Liver (tissue), 8 donors: ENCODE measurements at regions not wholly inside any gene's neighbourhood (a gene's known extent, or its start where the extent isn't known, plus 50 kb on each side); places are given as distances from the start of the nearest gene placed in this dataset.

Experiments
- DNase-seq: peaks from one replicate; pipeline ENCODE4 v3.0.0-alpha.2; 2017; ENCODE audit warnings: low spot score
- H3K27ac ChIP-seq, 2 donors: one replicate each; pipeline ENCODE4 v1.7.0; 2013; ENCODE audit warnings: inconsistent platforms in 2 of 2, low read length in 2 of 2, control low read depth in 1 of 2, low read depth in 1 of 2, mild to moderate bottlenecking in 1 of 2
- H3K27me3 ChIP-seq, 4 donors: one replicate each; pipeline versions ENCODE4 v1.6.1 to v1.7.0; 2013; ENCODE audit warnings: low read length in 3 of 4, inconsistent platforms in 1 of 4, mild to moderate bottlenecking in 1 of 4, moderate library complexity in 1 of 4; ENCODE audit not compliant: control insufficient read depth in 4 of 4, insufficient read depth in 4 of 4
- H3K36me3 ChIP-seq, 4 donors: one replicate each; pipeline versions ENCODE4 v1.6.1 to v1.7.0; 2013; ENCODE audit warnings: low read length in 3 of 4, mild to moderate bottlenecking in 3 of 4, low read depth in 1 of 4, moderate library complexity in 1 of 4; ENCODE audit not compliant: control insufficient read depth in 4 of 4, insufficient read depth in 3 of 4
- H3K4me1 ChIP-seq, 4 donors: one replicate each; pipeline versions ENCODE4 v1.6.1 to v1.7.0; 2013; ENCODE audit warnings: low read length in 3 of 4, mild to moderate bottlenecking in 3 of 4, moderate library complexity in 1 of 4; ENCODE audit not compliant: control insufficient read depth in 4 of 4, insufficient read depth in 4 of 4
- H3K4me3 ChIP-seq, 3 donors: one replicate each; pipeline versions ENCODE4 v1.6.1 to v1.7.0; 2013; ENCODE audit warnings: low read length in 3 of 3, control low read depth in 1 of 3, low read depth in 1 of 3, mild to moderate bottlenecking in 1 of 3
- H3K9ac ChIP-seq, 2 donors: one replicate each; pipeline ENCODE4 v1.7.0; 2013; ENCODE audit warnings: low read length in 2 of 2, mild to moderate bottlenecking in 2 of 2, moderate library complexity in 2 of 2, control low read depth in 1 of 2, low read depth in 1 of 2
- H3K9me3 ChIP-seq, 4 donors: one replicate each; pipeline versions ENCODE4 v1.6.1 to v1.7.0; 2013; ENCODE audit warnings: low read length in 3 of 4; ENCODE audit not compliant: control insufficient read depth in 4 of 4
- ATF3 ChIP-seq: IDR thresholded peaks from 2 replicates; pipeline ENCODE4 v1.6.1; 2016; ENCODE audit warnings: antibody characterized with exemption
- EGR1 ChIP-seq, 2 donors: IDR thresholded peaks; 2 replicates each; pipeline ENCODE4 v1.6.1; 2016 to 2018; ENCODE audit warnings: antibody characterized with exemption in 2 of 2, low read depth in 2 of 2
- FOXA1 ChIP-seq: IDR thresholded peaks from 2 replicates; pipeline ENCODE4 v1.6.1; 2016; ENCODE audit warnings: antibody characterized with exemption
- FOXA2 ChIP-seq: IDR thresholded peaks from 2 replicates; pipeline ENCODE4 v1.6.1; 2016; ENCODE audit warnings: antibody characterized with exemption
- HNF4A ChIP-seq, 2 donors: conservative IDR thresholded peaks; 2 replicates each; pipeline ENCODE4 v1.6.1; 2016; ENCODE audit warnings: antibody characterized with exemption in 2 of 2, mild to moderate bottlenecking in 2 of 2
- JUND ChIP-seq, 2 donors: IDR thresholded peaks; 2 replicates each; pipeline ENCODE4 v1.6.1; 2016; ENCODE audit warnings: antibody characterized with exemption in 2 of 2
- RAD21 ChIP-seq, 2 donors: IDR thresholded peaks; 2 replicates each; pipeline ENCODE4 v1.6.1; 2016; ENCODE audit warnings: antibody characterized with exemption in 2 of 2, mild to moderate bottlenecking in 2 of 2
- RXRA ChIP-seq, 2 donors: IDR thresholded peaks; 2 replicates each; pipeline ENCODE4 v1.6.1; 2017 to 2018; ENCODE audit warnings: antibody characterized with exemption in 2 of 2, mild to moderate bottlenecking in 1 of 2
- SP1 ChIP-seq: IDR thresholded peaks from 2 replicates; pipeline ENCODE4 v1.6.1; 2018; ENCODE audit warnings: antibody characterized with exemption, mild to moderate bottlenecking
- TAF1 ChIP-seq: conservative IDR thresholded peaks from 2 replicates; pipeline ENCODE4 v1.6.1; 2016; ENCODE audit warnings: antibody characterized with exemption, mild to moderate bottlenecking
- YY1 ChIP-seq: IDR thresholded peaks from 2 replicates; pipeline ENCODE4 v1.6.1; 2016; ENCODE audit warnings: antibody characterized with exemption, mild to moderate bottlenecking
- WGBS: extraction: QIAGEN DNeasy Blood & Tissue Kit; methylation state at CpG from one replicate; pipeline ENCODE4 v1.1.7; 2013; 5-methylcytosine and 5-hydroxymethylcytosine counted together
- TF ChIP-seq, protein P1 (sequence below): IDR thresholded peaks from 2 replicates; pipeline ENCODE4 v1.6.1; 2016; ENCODE audit warnings: antibody characterized with exemption, mild to moderate bottlenecking
- TF ChIP-seq, protein P2 (sequence below): IDR thresholded peaks from 2 replicates; pipeline ENCODE4 v1.6.1; 2016; ENCODE audit warnings: antibody characterized with exemption
- TF ChIP-seq, protein P3 (sequence below): fragments of 150-350 bp; IDR thresholded peaks from 2 replicates; pipeline ENCODE4 v1.5.1; 2017; ENCODE audit warnings: improper control_type of control experiment, low read depth, low read length; ENCODE audit not compliant: missing input control
- donor health status: healthy.
- donor health status: healthy.
- donor health status: healthy.
- donor health status: healthy.
- donor health status: healthy.

GRCh38 chr2:161077367-161078210 lies 82.6 kb upstream of the TANK start:
- no peak for DNase-seq
- Histone ChIP-seq H3K9ac (no peak overlapping the region), H3K4me1 (no peaks in the 10 kb centered on the region), H3K27me3 (no peaks in the 10 kb centered on the region), H3K4me3 (no peak overlapping the region), H3K9me3 (no peaks in the 10 kb centered on the region), H3K36me3 (no peaks in the 10 kb centered on the region), H3K27ac (peak overlapping the region; percentile 16 to 57)
- 58% methylated on average over 5 of the region's 5 CpGs for WGBS
- TF ChIP-seq FOXA2 (no peak), JUND (IDR thresholded peaks at IDR 0.05) (peak in 1 of 2 donors; percentile 57), YY1 (no peak), RAD21 (IDR thresholded peaks at IDR 0.05) (peak in 1 of 2 donors; percentile 17), FOXA1 (no peak), TAF1 (no peak), RXRA (IDR thresholded peaks at IDR 0.05) (peak in 1 of 2 donors; percentile 28), EGR1 (IDR thresholded peaks at IDR 0.05; ENCODE audit: low read depth in 2 of 2) (no peak), SP1 (peak; percentile 32), ATF3 (no peak)
- TF ChIP-seq, protein P1, sequence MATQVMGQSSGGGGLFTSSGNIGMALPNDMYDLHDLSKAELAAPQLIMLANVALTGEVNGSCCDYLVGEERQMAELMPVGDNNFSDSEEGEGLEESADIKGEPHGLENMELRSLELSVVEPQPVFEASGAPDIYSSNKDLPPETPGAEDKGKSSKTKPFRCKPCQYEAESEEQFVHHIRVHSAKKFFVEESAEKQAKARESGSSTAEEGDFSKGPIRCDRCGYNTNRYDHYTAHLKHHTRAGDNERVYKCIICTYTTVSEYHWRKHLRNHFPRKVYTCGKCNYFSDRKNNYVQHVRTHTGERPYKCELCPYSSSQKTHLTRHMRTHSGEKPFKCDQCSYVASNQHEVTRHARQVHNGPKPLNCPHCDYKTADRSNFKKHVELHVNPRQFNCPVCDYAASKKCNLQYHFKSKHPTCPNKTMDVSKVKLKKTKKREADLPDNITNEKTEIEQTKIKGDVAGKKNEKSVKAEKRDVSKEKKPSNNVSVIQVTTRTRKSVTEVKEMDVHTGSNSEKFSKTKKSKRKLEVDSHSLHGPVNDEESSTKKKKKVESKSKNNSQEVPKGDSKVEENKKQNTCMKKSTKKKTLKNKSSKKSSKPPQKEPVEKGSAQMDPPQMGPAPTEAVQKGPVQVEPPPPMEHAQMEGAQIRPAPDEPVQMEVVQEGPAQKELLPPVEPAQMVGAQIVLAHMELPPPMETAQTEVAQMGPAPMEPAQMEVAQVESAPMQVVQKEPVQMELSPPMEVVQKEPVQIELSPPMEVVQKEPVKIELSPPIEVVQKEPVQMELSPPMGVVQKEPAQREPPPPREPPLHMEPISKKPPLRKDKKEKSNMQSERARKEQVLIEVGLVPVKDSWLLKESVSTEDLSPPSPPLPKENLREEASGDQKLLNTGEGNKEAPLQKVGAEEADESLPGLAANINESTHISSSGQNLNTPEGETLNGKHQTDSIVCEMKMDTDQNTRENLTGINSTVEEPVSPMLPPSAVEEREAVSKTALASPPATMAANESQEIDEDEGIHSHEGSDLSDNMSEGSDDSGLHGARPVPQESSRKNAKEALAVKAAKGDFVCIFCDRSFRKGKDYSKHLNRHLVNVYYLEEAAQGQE, result no peak
- TF ChIP-seq, protein P2, sequence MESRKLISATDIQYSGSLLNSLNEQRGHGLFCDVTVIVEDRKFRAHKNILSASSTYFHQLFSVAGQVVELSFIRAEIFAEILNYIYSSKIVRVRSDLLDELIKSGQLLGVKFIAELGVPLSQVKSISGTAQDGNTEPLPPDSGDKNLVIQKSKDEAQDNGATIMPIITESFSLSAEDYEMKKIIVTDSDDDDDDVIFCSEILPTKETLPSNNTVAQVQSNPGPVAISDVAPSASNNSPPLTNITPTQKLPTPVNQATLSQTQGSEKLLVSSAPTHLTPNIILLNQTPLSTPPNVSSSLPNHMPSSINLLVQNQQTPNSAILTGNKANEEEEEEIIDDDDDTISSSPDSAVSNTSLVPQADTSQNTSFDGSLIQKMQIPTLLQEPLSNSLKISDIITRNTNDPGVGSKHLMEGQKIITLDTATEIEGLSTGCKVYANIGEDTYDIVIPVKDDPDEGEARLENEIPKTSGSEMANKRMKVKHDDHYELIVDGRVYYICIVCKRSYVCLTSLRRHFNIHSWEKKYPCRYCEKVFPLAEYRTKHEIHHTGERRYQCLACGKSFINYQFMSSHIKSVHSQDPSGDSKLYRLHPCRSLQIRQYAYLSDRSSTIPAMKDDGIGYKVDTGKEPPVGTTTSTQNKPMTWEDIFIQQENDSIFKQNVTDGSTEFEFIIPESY, result no peak

DNA sequence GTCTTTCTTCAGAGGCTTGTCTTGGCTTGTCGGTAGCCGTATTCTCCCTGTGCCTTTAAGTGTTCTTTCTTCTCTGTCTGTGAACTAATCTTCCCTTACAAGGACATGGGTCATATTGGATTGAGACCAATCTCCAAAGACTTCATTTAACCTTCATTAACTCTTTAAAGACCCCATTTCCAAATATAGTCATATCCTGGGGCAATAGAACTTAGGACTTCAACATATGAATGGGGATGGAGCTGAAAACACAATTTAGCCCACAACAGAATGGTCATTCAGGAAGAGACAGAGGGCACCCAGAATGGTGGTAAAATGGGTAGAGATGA lies 82.1 kb upstream of the TANK start:
- Histone ChIP-seq H3K4me1 (no peaks in the 10 kb centered on the region), H3K4me3 (no peak overlapping the region), H3K9me3 (no peaks in the 10 kb centered on the region), H3K36me3 (no peaks in the 10 kb centered on the region), H3K9ac (no peak overlapping the region), H3K27me3 (no peaks in the 10 kb centered on the region), H3K27ac (peak overlapping the region; percentile 16 to 55)
- TF ChIP-seq, protein P2, result no peak
- TF ChIP-seq JUND (IDR thresholded peaks at IDR 0.05) (no peak), ATF3 (no peak), EGR1 (IDR thresholded peaks at IDR 0.05; ENCODE audit: low read depth in 2 of 2) (no peak), TAF1 (no peak), HNF4A (conservative IDR thresholded peaks at IDR 0.05) (no peak)
- TF ChIP-seq, protein P1, result no peak
- TF ChIP-seq, protein P3, sequence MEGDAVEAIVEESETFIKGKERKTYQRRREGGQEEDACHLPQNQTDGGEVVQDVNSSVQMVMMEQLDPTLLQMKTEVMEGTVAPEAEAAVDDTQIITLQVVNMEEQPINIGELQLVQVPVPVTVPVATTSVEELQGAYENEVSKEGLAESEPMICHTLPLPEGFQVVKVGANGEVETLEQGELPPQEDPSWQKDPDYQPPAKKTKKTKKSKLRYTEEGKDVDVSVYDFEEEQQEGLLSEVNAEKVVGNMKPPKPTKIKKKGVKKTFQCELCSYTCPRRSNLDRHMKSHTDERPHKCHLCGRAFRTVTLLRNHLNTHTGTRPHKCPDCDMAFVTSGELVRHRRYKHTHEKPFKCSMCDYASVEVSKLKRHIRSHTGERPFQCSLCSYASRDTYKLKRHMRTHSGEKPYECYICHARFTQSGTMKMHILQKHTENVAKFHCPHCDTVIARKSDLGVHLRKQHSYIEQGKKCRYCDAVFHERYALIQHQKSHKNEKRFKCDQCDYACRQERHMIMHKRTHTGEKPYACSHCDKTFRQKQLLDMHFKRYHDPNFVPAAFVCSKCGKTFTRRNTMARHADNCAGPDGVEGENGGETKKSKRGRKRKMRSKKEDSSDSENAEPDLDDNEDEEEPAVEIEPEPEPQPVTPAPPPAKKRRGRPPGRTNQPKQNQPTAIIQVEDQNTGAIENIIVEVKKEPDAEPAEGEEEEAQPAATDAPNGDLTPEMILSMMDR, result no peak
- no peak for DNase-seq
- WGBS, result 76% methylated on average over 2 of the region's 2 CpGs
